Astrocyte (in vitro differentiated cells and primary cell): ENCODE measurements at regions not wholly inside any gene's neighbourhood (a gene's known extent, or its start where the extent isn't known, plus 50 kb on each side); places are given as distances from the start of the nearest gene placed in this dataset.

Experiments
- DNase-seq: peaks from one replicate; pipeline ENCODE4 v3.0.0-alpha.2; 2010; ENCODE audit warnings: low read depth
- FAIRE-seq: peaks from 2 replicates; lab custom pipeline; 2011; peaks lifted over from hg19 to GRCh38; lab: Jason Lieb, UNC
- H2AFZ ChIP-seq: 2 replicates; pipeline ENCODE4 v1.6.0; 2012; ENCODE audit warnings: low read depth, low read length, inconsistent platforms
- H3K27ac ChIP-seq: 2 replicates; pipeline ENCODE4 v1.5.1; 2011; ENCODE audit warnings: low read depth, low read length, inconsistent platforms
- H3K27me3 ChIP-seq: 2 replicates; pipeline ENCODE4 v1.6.0; 2011; ENCODE audit warnings: low read length, inconsistent platforms; ENCODE audit not compliant: insufficient read depth
- H3K36me3 ChIP-seq: 2 replicates; pipeline ENCODE4 v1.5.1; 2011; ENCODE audit warnings: low read length, inconsistent platforms; ENCODE audit not compliant: insufficient read depth
- H3K4me1 ChIP-seq: 2 replicates; pipeline ENCODE4 v1.5.1; 2011; ENCODE audit warnings: low read length, inconsistent platforms; ENCODE audit not compliant: insufficient read depth
- H3K4me2 ChIP-seq: 2 replicates; pipeline ENCODE4 v1.6.0; 2012; ENCODE audit warnings: low read length, inconsistent platforms
- H3K4me3 ChIP-seq: 2 replicates; pipeline ENCODE4 v1.5.1; 2011; ENCODE audit warnings: low read depth, mild to moderate bottlenecking, low read length, inconsistent platforms; ENCODE audit not compliant: insufficient read depth
- H3K79me2 ChIP-seq: 2 replicates; pipeline ENCODE4 v1.6.0; 2012; ENCODE audit warnings: mild to moderate bottlenecking, low read length, inconsistent platforms; ENCODE audit not compliant: insufficient read depth
- H3K9ac ChIP-seq: 2 replicates; pipeline ENCODE4 v1.6.0; 2012; ENCODE audit warnings: mild to moderate bottlenecking, low read length, inconsistent platforms
- H3K9me3 ChIP-seq: 2 replicates; pipeline ENCODE4 v1.5.1; 2012; ENCODE audit warnings: low read depth, mild to moderate bottlenecking, low read length, inconsistent platforms; ENCODE audit not compliant: insufficient read depth
- H4K20me1 ChIP-seq: 2 replicates; pipeline ENCODE4 v1.6.0; 2012; ENCODE audit warnings: low read length, inconsistent platforms; ENCODE audit not compliant: insufficient read depth
- H3K27ac Mint-ChIP-seq: one replicate; pipeline ENCODE4 v1.8.0; 2021; ENCODE audit warnings: mild to moderate bottlenecking, mixed read lengths; ENCODE audit not compliant: unreplicated experiment
- H3K27me3 Mint-ChIP-seq: one replicate; pipeline ENCODE4 v1.8.0; 2021; ENCODE audit warnings: low read depth, mixed read lengths; ENCODE audit not compliant: unreplicated experiment
- H3K36me3 Mint-ChIP-seq: one replicate; pipeline ENCODE4 v1.8.0; 2021; ENCODE audit warnings: low read depth, mixed read lengths; ENCODE audit not compliant: unreplicated experiment
- H3K4me1 Mint-ChIP-seq: one replicate; pipeline ENCODE4 v1.8.0; 2021; ENCODE audit warnings: low read depth, mixed read lengths; ENCODE audit not compliant: unreplicated experiment
- H3K4me3 Mint-ChIP-seq: one replicate; pipeline ENCODE4 v1.8.0; 2021; ENCODE audit warnings: mild to moderate bottlenecking, moderate library complexity, mixed read lengths; ENCODE audit not compliant: unreplicated experiment
- H3K9me3 Mint-ChIP-seq: one replicate; pipeline ENCODE4 v1.8.0; 2021; ENCODE audit warnings: mild to moderate bottlenecking, mixed read lengths; ENCODE audit not compliant: unreplicated experiment
- CTCF ChIP-seq: IDR thresholded peaks from 2 replicates; pipeline ENCODE4 v1.5.1; 2011; ENCODE audit warnings: low read depth, mild to moderate bottlenecking, inconsistent platforms, low read length, moderate library complexity; ENCODE audit not compliant: insufficient read depth
- EZH2 ChIP-seq: IDR thresholded peaks from 2 replicates; pipeline ENCODE4 v1.6.1; 2012; ENCODE audit warnings: mild to moderate bottlenecking, low read length, inconsistent platforms; ENCODE audit not compliant: insufficient read depth

DNA sequence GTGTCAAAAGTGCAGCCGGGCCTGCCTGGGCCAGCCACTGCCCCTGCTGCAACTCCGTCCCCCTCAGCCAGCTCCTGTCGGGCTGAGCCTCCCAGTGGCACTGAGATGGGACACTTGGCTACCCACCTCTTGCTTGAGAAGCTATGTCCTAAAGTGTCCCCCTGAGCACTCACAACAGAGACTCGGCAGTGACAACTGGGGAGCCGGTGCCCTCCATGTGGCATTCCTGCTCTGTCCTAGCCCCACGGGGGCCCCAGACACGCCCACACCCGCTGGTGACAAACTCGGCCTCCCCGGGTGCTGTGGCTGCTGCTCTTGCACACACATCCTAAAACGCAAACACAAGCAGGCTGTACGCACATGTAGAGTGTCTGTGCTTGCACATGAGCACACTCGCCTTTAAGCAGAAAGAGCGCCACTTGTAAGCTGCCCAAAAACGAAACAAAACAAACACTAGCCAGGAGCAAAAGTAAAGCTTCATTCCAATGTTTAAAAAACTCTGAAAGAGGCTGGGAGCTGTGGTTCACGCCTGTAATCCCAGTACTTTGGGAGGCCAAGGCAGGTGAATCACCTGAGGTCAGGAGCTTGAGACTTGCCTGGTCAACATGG lies 253.9 kb downstream of the RBFOX3 start:
- Histone ChIP-seq H3K9ac (no peak overlapping the region), H3K36me3 (no peaks in the 10 kb centered on the region), H3K27ac (no peak overlapping the region), H2AFZ (no peak overlapping the region), H3K4me3 (no peak overlapping the region), H4K20me1 (no peaks in the 10 kb centered on the region), H3K79me2 (no peaks in the 10 kb centered on the region), H3K9me3 (no peaks in the 10 kb centered on the region), H3K4me2 (no peak overlapping the region), H3K27me3 (no peaks in the 10 kb centered on the region), H3K4me1 (no peaks in the 10 kb centered on the region)
- no peaks in the 10 kb centered on the region for H3K4me1 Mint-ChIP-seq
- FAIRE-seq (no peak), DNase-seq (no peak)
- H3K9me3 Mint-ChIP-seq, result no peaks in the 10 kb centered on the region
- TF ChIP-seq EZH2 (no peak), CTCF (no peak)
- H3K27me3 Mint-ChIP-seq, result peaks cover 58% of the 10 kb centered on the region
- H3K4me3 Mint-ChIP-seq, result no peak overlapping the region
- no peak overlapping the region for H3K27ac Mint-ChIP-seq
- H3K36me3 Mint-ChIP-seq, result no peaks in the 10 kb centered on the region

DNA sequence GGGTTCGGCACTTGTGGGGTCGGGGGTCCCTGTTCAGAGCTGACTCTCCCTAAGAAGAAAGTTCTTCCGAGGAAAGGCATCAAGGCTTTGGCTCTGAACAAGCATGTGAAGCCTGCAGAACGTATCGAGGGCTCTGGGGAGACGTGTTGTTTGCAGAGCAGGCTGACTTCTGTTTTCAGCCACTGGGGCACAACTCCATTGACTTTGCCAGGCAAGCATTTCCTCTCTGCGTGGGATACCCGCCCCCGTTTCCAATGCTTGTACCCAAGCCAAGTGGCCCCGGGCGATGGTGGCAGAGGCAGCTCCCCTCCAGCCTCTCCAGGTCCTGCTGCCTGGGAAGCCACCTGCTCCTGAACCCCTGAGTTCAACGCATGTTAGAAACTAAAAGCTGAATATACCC lies 255.7 kb downstream of the RBFOX3 start:
- no peak for TF ChIP-seq CTCF
- TF ChIP-seq EZH2, result no peak
- Mint-ChIP-seq H3K9me3 (no peaks in the 10 kb centered on the region), H3K36me3 (no peaks in the 10 kb centered on the region), H3K27ac (no peak overlapping the region), H3K27me3 (peaks cover 63% of the 10 kb centered on the region), H3K4me3 (no peak overlapping the region), H3K4me1 (no peaks in the 10 kb centered on the region)
- H3K79me2 ChIP-seq, result no peaks in the 10 kb centered on the region
- H3K27ac ChIP-seq, result no peak overlapping the region
- no peaks in the 10 kb centered on the region for H3K9me3 ChIP-seq
- H2AFZ ChIP-seq, result no peak overlapping the region
- H3K36me3 ChIP-seq, result no peaks in the 10 kb centered on the region
- H3K9ac ChIP-seq, result no peak overlapping the region
- no peaks in the 10 kb centered on the region for H4K20me1 ChIP-seq
- H3K4me1 ChIP-seq, result no peaks in the 10 kb centered on the region
- FAIRE-seq, result no peak
- no peaks in the 10 kb centered on the region for H3K27me3 ChIP-seq
- DNase-seq, result no peak
- no peak overlapping the region for H3K4me3 ChIP-seq
- no peak overlapping the region for H3K4me2 ChIP-seq

- no peak overlapping the region for H3K9ac ChIP-seq
- H3K9me3 ChIP-seq, result no peaks in the 10 kb centered on the region
- Mint-ChIP-seq H3K27me3 (peaks cover 67% of the 10 kb centered on the region), H3K9me3 (no peaks in the 10 kb centered on the region), H3K27ac (no peak overlapping the region), H3K36me3 (no peaks in the 10 kb centered on the region), H3K4me3 (no peak overlapping the region), H3K4me1 (no peaks in the 10 kb centered on the region)
- no peaks in the 10 kb centered on the region for H4K20me1 ChIP-seq
- no peak overlapping the region for H3K27ac ChIP-seq
- no peaks in the 10 kb centered on the region for H3K36me3 ChIP-seq
- DNase-seq (no peak), FAIRE-seq (no peak)
- no peak overlapping the region for H3K4me2 ChIP-seq
- H2AFZ ChIP-seq, result no peak overlapping the region
- H3K4me1 ChIP-seq, result no peaks in the 10 kb centered on the region
- no peaks in the 10 kb centered on the region for H3K79me2 ChIP-seq
- no peaks in the 10 kb centered on the region for H3K27me3 ChIP-seq
- TF ChIP-seq EZH2, result no peak
- TF ChIP-seq CTCF, result no peak
- H3K4me3 ChIP-seq, result no peak overlapping the region
Measured at GRCh38 chr17:79354173-79354820, 256.6 kb downstream of the RBFOX3 start.
